Endodermal cell (in vitro differentiated cells): ENCODE measurements at regions not wholly inside any gene's neighbourhood (a gene's known extent, or its start where the extent isn't known, plus 50 kb on each side); places are given as distances from the start of the nearest gene placed in this dataset.
"Not testable (repeated sequence)": the region's sequence is repeated elsewhere in the genome, so short reads cannot be mapped to it uniquely, and the experiment has no call there.

ENCODE experiments used
- DNase-seq: peaks from one replicate; pipeline ENCODE4 v3.0.0-alpha.2; 2017
- H3K27ac ChIP-seq: 2 replicates; pipeline ENCODE4 v1.5.1; 2013; ENCODE audit warnings: mild to moderate bottlenecking, low read depth, low read length, moderate library complexity
- H3K27me3 ChIP-seq: 2 replicates; pipeline ENCODE4 v1.6.1; 2013; ENCODE audit warnings: mild to moderate bottlenecking, low read length, moderate library complexity; ENCODE audit not compliant: insufficient read depth, control insufficient read depth, poor library complexity, severe bottlenecking
- H3K36me3 ChIP-seq: 2 replicates; pipeline ENCODE4 v1.7.0; 2013; ENCODE audit warnings: mild to moderate bottlenecking, low read length, moderate library complexity; ENCODE audit not compliant: control insufficient read depth, insufficient read depth
- H3K4me1 ChIP-seq: one replicate; pipeline ENCODE4 v1.7.0; 2013; ENCODE audit warnings: low read length; ENCODE audit not compliant: control insufficient read depth, insufficient read depth
- H3K4me3 ChIP-seq: 2 replicates; pipeline ENCODE4 v1.5.1; 2013; ENCODE audit warnings: mild to moderate bottlenecking, low read length, moderate library complexity
- H3K9ac ChIP-seq: 2 replicates; pipeline ENCODE4 v1.6.1; 2013; ENCODE audit warnings: mild to moderate bottlenecking, low read length, moderate library complexity; ENCODE audit not compliant: poor library complexity, severe bottlenecking; ENCODE audit errors: extremely low read depth
- H3K9me3 ChIP-seq: 2 replicates; pipeline ENCODE4 v1.6.1; 2013; ENCODE audit warnings: mild to moderate bottlenecking, low read length, moderate library complexity; ENCODE audit not compliant: control insufficient read depth
- H3K27ac Mint-ChIP-seq: 2 replicates; pipeline ENCODE4 v1.8.0; 2020; ENCODE audit warnings: mixed read lengths
- H3K27me3 Mint-ChIP-seq: 2 replicates; pipeline ENCODE4 v1.8.0; 2021; ENCODE audit warnings: mild to moderate bottlenecking, mixed read lengths; ENCODE audit not compliant: insufficient read depth
- H3K36me3 Mint-ChIP-seq: 2 replicates; pipeline ENCODE4 v1.8.0; 2020; ENCODE audit warnings: low read depth, mixed read lengths
- H3K4me1 Mint-ChIP-seq: 2 replicates; pipeline ENCODE4 v1.8.0; 2020; ENCODE audit warnings: mixed read lengths
- H3K4me3 Mint-ChIP-seq: 2 replicates; pipeline ENCODE4 v1.8.0; 2020; ENCODE audit warnings: mild to moderate bottlenecking, moderate library complexity, mixed read lengths
- H3K9me3 Mint-ChIP-seq: 2 replicates; pipeline ENCODE4 v1.8.0; 2020; ENCODE audit warnings: mild to moderate bottlenecking, mixed read lengths
- WGBS, 2 experiments: methylation state at CpG; one replicate each; pipeline versions ENCODE4 v1.1.5 to v1.1.7; 2013; ENCODE audit warnings: missing lambda C conversion rate in 2 of 2, mixed read lengths in 1 of 2; ENCODE audit not compliant: insufficient coverage in 1 of 2, insufficient read length in 1 of 2; 5-methylcytosine and 5-hydroxymethylcytosine counted together
- TF ChIP-seq, protein P1 (sequence below): fragments of 200-600 bp; sonication (generic); conservative IDR thresholded peaks from 2 replicates; pipeline ENCODE4 v1.5.0; 2021; ENCODE audit warnings: antibody characterized with exemption, mild to moderate bottlenecking

DNA sequence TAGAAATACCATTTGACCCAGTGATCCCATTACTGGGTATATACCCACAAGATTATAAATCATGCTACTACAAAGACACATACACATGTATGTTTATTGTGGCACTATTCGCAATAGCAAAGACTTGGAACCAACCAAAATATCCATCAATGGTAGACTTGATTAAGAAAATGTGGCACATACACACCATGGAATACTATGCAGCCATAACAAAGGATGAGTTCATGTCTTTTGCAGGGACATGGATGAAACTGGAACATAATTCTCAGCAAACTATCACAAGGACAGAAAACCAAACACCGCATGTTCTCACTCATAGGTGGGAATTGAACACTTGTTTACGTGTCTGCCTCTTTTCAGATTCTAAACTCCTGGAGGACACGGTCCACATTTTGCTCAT lies 116.9 kb downstream of the ADSS2 start:
- H3K9ac ChIP-seq, H3K4me3 Mint-ChIP-seq, H3K4me3 ChIP-seq, H3K9me3 Mint-ChIP-seq, H3K27me3 Mint-ChIP-seq, H3K27ac ChIP-seq, H3K4me1 ChIP-seq, H3K27ac Mint-ChIP-seq, H3K36me3 Mint-ChIP-seq, H3K9me3 ChIP-seq, H3K36me3 ChIP-seq, DNase-seq, H3K27me3 ChIP-seq: not testable (repeated sequence)
- 95 to 100% methylated on average over 1 to 4 of the region's 4 CpGs for WGBS, 2 experiments
- H3K4me1 Mint-ChIP-seq: peaks cover 25% of the 10 kb centered on the region

DNA sequence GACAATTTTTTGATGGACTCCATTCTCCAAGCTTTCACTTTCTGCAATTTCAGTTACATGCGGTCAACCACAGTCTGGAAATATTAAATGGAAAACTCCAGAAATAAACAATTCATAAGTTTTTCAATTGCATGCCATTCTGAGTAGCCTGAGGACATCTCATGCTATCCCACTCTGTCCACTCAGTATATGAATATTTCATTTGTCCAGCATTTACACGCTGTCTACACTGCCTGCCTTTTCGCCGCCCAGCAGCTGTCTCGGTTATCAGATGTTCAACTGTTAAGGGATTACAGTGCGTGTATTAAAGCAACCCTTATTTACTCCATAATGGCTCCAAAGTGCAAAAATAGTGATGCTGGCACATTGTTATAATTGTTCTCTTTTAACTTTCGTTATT lies 116.3 kb downstream of the ADSS2 start:
- H3K9me3 Mint-ChIP-seq: no peaks in the 10 kb centered on the region
- H3K4me1 Mint-ChIP-seq: peaks cover 24% of the 10 kb centered on the region
- WGBS, 2 experiments: 92 to 95% methylated on average over 6 to 7 of the region's 7 CpGs
- no peaks in the 10 kb centered on the region for H3K4me1 ChIP-seq
- H3K27me3 Mint-ChIP-seq: no peaks in the 10 kb centered on the region
- DNase-seq: no peak
- no peak overlapping the region for H3K4me3 ChIP-seq
- no peak overlapping the region for H3K4me3 Mint-ChIP-seq
- TF ChIP-seq, protein P1, sequence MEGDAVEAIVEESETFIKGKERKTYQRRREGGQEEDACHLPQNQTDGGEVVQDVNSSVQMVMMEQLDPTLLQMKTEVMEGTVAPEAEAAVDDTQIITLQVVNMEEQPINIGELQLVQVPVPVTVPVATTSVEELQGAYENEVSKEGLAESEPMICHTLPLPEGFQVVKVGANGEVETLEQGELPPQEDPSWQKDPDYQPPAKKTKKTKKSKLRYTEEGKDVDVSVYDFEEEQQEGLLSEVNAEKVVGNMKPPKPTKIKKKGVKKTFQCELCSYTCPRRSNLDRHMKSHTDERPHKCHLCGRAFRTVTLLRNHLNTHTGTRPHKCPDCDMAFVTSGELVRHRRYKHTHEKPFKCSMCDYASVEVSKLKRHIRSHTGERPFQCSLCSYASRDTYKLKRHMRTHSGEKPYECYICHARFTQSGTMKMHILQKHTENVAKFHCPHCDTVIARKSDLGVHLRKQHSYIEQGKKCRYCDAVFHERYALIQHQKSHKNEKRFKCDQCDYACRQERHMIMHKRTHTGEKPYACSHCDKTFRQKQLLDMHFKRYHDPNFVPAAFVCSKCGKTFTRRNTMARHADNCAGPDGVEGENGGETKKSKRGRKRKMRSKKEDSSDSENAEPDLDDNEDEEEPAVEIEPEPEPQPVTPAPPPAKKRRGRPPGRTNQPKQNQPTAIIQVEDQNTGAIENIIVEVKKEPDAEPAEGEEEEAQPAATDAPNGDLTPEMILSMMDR: no peak
- no peaks in the 10 kb centered on the region for H3K36me3 ChIP-seq
- no peaks in the 10 kb centered on the region for H3K9me3 ChIP-seq
- no peak overlapping the region for H3K27ac ChIP-seq
- H3K27me3 ChIP-seq: no peaks in the 10 kb centered on the region
- H3K27ac Mint-ChIP-seq: no peak overlapping the region
- no peaks in the 10 kb centered on the region for H3K36me3 Mint-ChIP-seq
- no peak overlapping the region for H3K9ac ChIP-seq

DNA sequence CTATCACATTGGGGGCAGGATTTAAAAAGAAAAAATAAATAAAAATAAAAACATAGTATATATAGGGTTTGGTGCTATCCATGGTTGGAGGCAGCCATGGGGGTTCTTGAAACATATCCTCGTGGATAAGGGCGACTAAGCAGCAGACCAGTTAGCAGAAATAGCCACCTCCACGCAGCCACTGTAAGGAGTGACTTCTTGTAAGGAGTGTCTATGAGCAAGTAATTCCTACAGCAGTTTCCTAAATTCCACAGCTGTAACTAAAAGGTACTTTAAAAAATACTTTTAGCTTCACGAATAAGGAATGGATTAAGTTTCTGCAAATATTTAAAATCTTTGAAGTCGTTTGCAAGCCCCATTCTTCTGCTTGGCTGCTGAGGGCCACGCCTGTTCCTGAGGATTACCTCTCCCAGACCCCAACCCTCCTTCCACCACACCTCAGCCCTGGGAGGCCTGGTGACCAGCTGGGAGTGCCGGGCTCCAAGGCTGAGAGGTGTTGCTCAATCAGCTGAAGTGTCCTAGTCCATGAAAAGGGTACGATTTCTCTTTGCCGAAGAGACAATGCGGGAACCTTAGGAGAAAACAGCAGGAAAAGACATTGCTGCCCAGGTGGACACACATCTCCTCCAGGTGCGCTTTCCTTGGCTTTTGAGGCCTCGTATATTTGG lies 115.3 kb downstream of the ADSS2 start:
- Mint-ChIP-seq H3K27ac (no peak overlapping the region), H3K4me1 (peaks cover 27% of the 10 kb centered on the region), H3K9me3 (no peaks in the 10 kb centered on the region), H3K36me3 (no peaks in the 10 kb centered on the region), H3K4me3 (no peak overlapping the region), H3K27me3 (no peaks in the 10 kb centered on the region)
- H3K9me3 ChIP-seq: no peaks in the 10 kb centered on the region
- DNase-seq: peak; percentile 66
- no peaks in the 10 kb centered on the region for H3K27me3 ChIP-seq
- H3K9ac ChIP-seq: no peak overlapping the region
- H3K4me1 ChIP-seq: no peaks in the 10 kb centered on the region
- H3K36me3 ChIP-seq: no peaks in the 10 kb centered on the region
- H3K27ac ChIP-seq: no peak overlapping the region
- 89 to 97% methylated on average over 11 to 12 of the region's 12 CpGs for WGBS, 2 experiments
- H3K4me3 ChIP-seq: no peak overlapping the region
- TF ChIP-seq, protein P1: no peak

DNA sequence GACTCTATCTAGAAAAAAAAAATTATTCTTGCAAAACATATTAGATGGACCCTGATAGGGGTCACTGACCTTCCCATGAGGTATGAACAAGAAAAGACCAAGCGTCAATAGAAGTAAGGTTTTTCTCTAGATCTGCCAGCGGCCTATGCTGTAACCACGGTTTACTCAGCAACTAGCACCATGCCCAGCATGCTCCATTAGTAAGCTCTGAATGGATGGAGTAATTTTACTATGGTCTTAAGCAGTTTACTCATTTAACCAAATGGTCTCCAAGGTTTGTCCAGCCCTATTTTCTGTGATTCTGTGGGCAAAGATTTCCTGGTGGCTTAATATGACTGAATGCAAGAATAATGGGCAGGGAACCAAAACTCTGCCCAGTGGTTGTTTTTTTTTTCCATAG lies 113.9 kb downstream of the ADSS2 start:
- Histone ChIP-seq H3K9me3 (no peaks in the 10 kb centered on the region), H3K4me1 (peaks cover 5% of the 10 kb centered on the region), H3K27ac (no peak overlapping the region), H3K4me3 (no peak overlapping the region), H3K9ac (no peak overlapping the region), H3K36me3 (no peaks in the 10 kb centered on the region), H3K27me3 (no peaks in the 10 kb centered on the region)
- no peaks in the 10 kb centered on the region for H3K27me3 Mint-ChIP-seq
- DNase-seq: peak; percentile 18
- H3K27ac Mint-ChIP-seq: no peak overlapping the region
- WGBS, 2 experiments: 95 to 100% methylated on average over 2 to 3 of the region's 3 CpGs
- no peaks in the 10 kb centered on the region for H3K9me3 Mint-ChIP-seq
- H3K4me1 Mint-ChIP-seq: peaks cover 40% of the 10 kb centered on the region
- H3K4me3 Mint-ChIP-seq: no peak overlapping the region
- TF ChIP-seq, protein P1: no peak
- no peaks in the 10 kb centered on the region for H3K36me3 Mint-ChIP-seq
